ENCODE measurements at regions not wholly inside any gene's neighbourhood (a gene's known extent, or its start where the extent isn't known, plus 50 kb on each side); places are given as distances from the start of the nearest gene placed in this dataset.

- DNase-seq, result no peak
These were observed 295.9 kb upstream of the ZNF32 start for GRCh38 chr10:43944381-43945093.

DNA sequence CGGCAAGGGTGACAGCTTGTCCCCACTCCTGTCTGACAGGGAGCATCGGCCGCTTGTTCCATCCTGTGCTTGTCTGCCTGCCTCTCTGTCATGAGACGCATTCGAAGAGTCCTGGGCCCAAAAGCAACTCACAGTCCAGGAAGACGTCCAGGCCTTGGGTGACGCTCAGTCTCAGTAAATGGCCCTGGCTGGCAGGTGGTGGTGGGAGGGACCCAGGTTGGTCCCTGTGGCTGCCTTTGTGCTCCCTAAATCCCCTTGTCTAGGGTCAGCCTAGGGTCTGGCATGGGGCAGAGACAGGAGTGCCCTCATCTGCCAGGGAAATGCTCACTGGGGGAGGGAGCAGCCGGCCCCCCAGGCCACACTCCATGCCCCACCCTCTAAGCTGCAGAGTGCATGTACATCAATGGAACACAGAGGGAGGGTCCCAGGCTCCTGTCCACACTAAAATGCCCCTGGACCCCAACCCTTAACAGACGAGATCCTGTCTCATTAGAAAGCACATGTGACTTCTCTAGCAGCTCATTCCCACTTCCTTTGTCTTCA is 295.2 kb upstream of the ZNF32 start:
- DNase-seq, result no peak

- DNase-seq, result no peak
These were observed 294.6 kb upstream of the ZNF32 start for GRCh38 chr10:43943119-43943817.

DNA sequence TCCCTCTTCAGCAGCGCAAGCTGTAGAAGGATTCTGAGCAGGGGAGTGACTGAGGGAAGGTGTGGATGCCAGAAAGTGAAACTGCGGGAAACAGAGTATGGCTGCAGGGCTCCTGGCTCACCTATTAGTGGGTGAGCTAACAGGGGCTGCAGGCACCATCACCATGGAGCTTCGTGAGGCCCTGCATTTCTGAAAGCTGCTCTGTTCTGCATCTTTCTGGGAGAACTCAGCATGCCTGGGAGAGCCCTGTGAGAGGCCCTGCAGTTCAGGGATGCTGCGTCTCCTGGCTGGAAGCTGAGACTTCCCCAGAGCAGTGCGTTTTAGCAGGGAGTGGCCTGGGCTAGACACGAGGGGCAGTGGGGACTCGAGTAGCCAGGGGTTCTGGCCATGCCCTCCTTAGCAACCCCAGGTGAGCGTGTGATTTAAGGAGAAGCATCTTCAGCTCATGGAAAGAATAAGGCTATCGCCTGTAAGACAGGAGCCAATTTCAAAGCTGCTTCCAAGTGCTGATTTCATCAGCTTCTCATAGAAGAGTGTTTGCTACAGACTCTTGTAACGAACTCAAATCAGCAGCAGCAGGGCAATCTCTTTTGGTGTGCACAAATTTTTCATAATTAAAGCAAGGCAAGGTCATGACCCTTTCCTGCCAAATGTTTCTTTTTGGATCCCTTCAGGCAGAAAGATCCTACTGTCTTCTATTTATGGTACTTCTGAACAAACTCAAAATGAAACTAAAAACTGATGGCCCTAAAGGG is 293.6 kb upstream of the ZNF32 start:
- DNase-seq, result no peak

DNA sequence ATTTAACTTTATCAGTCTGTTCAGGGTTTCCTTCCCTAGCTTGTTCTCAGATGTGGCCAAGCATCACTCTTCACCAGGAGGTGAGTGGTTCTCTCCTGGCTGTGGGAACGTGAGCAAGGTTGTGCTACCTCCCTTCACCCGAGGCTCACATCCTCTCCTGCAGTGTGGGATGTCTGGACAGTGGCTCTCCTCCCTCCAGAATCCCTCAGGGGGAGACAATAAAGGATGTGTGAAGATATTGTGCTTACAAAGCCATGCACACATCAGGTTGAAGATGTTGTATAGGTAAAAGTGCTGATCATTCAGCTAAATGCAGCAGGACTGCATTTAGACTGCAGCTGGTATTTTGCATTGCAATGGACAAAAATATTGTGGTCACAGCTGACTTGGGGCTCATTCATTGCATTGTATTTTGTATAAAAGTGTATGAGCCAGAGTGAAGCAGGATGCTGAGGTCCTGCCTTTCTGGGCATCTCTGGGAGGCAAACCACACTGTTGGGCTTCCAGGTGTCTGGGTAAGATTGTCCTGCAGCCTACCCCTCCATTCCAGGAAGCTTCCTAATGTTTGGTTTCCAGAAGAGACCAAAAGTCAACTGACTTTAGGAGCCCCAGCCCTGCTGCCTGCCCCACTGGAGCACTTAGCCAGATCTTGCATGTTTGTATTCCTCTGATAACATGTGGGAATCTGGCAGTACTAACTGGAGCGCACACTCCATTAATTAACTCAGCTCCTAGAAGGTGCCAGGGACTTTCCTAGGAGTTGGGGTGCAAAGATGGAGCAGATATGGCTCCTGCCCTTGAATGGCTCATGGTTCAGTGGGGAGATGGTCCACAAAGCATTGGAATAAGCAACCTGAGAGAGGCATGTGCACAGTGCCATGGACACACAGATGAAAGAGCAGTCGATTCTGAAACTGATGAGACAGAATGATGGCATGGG is 292.5 kb upstream of the ZNF32 start:
- no peak for DNase-seq

DNA sequence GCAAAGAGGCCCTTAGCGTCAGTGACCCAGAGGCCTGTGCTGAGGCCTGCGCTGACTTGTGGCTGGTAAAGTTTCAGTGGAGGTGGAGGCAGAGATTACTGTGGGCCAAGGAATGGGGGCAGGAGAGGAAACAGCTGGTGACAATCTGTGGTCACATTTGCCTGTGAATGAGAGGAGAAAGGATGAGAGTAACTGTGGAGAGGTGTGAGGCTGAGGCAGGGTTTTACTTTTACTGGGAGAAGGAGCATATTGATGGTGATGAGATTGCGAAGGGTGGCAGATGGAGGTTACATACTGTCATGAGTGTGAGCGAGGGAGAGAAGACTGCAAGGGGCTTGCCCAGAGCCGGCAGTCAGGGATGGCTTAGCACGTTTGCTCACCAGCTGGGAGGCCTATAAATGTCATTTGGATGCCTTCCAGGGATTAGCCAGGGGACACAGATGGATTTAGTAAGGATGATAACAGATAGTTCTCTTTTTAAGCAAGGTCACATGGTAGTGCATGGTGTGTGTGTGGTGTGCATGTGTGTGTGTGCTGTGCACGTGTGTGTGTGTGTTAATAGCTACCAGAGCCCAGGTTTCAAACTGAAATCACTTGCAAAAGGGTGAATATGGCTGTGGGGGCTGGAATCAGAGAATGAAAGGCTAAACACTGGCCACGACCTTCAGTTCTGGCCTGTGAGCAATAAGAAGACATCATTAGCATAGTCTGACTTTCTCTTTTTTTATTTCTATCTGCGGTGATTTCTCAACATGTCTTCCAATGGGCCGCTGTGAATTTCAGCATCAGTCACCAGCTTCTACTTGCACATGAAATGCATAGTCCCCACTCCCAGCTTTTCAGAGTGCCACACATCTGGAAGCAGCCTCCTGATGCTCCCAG is 291.5 kb upstream of the ZNF32 start:
- DNase-seq, result no peak

- DNase-seq, result no peak
These were observed 290.8 kb upstream of the ZNF32 start for GRCh38 chr10:43939389-43939938.

- DNase-seq, result no peak
These were observed 290.1 kb upstream of the ZNF32 start for GRCh38 chr10:43938810-43939209.

DNA sequence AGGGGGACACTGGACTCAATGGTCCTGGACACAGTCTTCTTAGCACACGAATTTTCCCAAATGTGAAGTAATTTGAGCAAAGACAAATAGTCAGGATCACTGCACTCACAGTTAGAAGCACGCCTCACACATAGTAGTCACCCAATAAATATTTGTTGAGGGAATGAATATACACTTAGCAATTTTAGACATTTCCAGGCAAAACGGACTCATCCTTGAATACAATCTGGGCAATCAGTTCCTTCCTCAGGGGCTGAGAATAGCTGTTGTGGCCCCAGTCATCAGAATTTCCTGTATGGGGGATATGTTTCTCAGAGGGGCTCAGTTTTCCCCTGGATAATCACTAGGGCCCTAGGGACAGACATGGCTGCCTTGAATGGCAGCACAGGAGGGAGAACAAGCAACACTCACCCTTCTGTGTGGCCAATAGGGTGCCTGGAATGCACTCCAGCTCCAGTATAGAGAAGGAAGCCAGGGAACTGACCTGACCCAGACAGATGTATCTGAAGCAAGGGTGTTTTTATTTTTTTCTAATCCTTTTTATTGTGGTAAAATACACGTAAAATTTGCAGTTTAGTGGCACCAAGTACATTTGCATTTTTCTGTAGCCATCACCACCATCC is 282.7 kb upstream of the ZNF32 start:
- no peak for DNase-seq

GRCh38 chr10:43930777-43931176 is 282.1 kb upstream of the ZNF32 start:
- DNase-seq, result no peak

GRCh38 chr10:43930243-43930642 is 281.6 kb upstream of the ZNF32 start:
- DNase-seq, result no peak

GRCh38 chr10:43929122-43929521 is 280.4 kb upstream of the ZNF32 start:
- no peak for DNase-seq

DNA sequence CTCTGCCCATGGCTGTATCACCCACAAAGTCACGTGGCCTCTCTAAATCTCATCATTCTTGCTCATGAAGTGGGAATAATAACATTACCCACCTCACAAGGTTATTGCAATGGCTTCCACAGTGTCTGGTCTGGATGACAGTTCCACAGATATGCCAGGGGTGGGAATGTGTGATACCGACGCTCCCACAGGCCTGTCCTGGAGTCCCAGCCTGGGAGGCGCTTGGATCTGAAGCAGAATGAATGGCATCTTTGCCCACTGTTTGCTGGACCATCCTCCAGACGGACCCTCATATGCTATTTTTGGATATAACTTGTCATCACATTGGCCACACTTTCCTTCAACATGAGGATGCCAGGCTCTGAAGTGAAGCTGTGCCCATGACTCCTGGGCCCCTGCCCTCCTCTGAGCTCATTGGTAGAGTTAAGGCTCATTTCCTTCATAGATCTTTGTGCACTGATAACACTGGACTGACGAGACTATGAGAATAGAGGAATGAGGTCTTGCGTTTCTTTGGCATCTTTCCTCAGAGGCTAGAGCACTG is 279.8 kb upstream of the ZNF32 start:
- DNase-seq, result no peak

DNA sequence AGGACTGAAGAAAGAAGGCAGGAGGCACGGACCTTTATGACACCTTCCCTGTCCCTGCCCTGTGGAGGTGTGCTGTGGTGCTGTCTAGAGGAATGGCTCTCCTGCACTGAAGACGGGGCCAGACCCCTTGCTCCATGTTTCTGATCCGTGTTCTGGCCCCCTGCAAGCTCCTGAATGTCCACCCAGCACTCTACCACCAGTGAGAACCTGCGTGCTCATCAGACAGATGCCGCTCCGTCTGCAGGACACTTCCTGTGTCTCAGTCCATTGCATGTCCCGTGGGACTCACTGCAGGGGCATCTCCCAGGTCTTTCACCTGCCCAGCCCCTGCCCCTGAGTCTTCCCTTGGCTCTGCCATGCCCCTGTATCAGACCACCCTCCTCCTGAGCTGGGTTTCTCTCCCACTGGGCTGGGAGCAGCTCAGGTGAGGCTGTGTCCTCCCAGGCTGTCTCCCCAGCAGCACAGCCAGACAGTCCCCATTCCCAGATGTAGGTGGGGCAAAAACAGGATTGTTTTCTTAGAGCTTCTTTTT is 278.3 kb upstream of the ZNF32 start:
- no peak for DNase-seq

- DNase-seq, result no peak
These were observed 277.7 kb upstream of the ZNF32 start for GRCh38 chr10:43926371-43926770.

- DNase-seq, result no peak
These were observed 277.1 kb upstream of the ZNF32 start for GRCh38 chr10:43925793-43926192.

DNA sequence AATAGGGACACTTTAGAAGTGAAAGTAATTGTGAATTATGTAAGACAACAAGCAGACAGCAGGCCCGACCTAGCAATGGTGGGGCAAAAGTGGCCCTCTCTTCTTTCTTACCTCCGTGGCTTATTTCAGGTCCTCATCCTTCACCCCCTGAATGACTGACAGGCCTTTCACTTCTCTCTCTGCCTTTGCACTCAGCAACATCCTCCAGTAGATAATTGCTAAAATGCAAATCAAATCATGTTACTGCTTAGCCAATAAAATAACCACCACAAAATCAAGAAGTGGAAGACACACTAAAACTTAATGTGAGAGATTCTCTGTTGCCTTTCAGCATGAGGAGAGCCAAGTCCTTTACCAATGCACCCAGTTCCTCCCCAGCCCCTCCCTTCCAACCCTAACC is 274.6 kb upstream of the ZNF32 start:
- DNase-seq, result no peak

- no peak for DNase-seq
These were observed 273.9 kb upstream of the ZNF32 start for GRCh38 chr10:43922335-43923280.

DNA sequence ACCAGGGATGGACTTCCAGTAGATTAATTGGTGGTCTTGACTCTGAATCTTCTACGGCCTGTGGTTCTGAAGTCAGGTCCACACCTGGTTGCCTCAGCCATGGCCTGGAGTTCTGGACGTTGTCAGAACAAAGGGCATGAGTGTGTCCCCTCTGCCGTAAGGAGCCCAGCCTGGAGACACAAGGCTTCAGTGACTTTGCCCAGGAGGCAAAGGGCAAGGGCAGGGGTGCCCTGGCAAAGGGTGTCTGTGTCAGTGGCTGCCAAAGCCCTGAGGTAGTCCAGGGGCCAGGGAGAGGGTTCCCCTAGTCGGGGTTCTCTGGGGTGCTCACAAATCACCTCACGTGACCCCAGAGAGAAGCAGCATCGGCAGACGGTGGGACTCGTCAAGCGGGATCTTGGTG is 273.2 kb upstream of the ZNF32 start:
- no peak for DNase-seq
